ENCODE measurements at regions not wholly inside any gene's neighbourhood (a gene's known extent, or its start where the extent isn't known, plus 50 kb on each side); places are given as distances from the start of the nearest gene placed in this dataset.

DNA sequence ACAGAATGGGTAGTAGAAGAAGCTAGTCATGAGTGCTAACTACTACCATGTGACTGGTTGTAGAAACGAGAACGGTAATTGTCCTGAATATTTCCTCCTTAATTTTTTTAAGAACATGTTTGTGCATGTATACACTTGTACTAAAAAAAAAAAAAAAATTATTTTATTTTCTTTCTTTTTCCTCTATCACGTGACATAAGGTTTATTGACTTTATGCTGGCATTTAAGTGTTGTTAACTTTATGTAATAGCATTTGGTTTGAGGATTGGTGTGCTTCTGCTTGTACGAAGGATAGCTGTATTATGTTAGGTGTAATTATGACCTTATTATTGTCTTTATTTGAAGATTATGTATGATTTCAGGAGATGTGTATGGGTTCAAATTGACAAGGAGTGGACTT is 349.1 kb upstream of the PTPRD start:
- no peak for DNase-seq (ENCODE audit: low read depth in 4 of 4, low spot score in 3 of 4)

GRCh38 chr9:10983251-10983650 is 370.4 kb upstream of the PTPRD start:
- no peak for DNase-seq (ENCODE audit: low read depth in 4 of 4, low spot score in 3 of 4)

DNA sequence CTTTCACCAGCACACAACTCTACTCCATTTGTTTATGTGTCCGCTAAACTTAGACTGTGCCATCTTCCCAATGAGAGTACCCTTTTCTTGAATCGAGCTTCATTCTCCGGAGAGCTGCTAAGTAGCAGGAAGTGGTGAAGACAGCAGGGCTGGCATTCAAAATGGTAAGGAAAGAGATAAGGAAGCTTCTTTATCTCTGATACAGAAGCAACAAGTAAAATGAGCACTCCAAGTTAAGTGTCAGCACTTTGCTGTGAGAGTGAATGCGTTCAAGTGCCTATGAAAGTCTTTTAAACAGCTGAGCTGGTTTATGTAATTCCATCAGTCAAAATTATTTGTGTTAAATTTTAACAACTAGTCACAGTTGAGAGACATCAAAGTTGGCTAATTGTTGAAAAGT is 386.8 kb upstream of the PTPRD start:
- DNase-seq (ENCODE audit: low read depth in 4 of 4, low spot score in 3 of 4), result no peak

- no peak for DNase-seq (ENCODE audit: low read depth in 4 of 4, low spot score in 3 of 4)
Measured at GRCh38 chr9:11001546-11001945, 388.7 kb upstream of the PTPRD start.

DNA sequence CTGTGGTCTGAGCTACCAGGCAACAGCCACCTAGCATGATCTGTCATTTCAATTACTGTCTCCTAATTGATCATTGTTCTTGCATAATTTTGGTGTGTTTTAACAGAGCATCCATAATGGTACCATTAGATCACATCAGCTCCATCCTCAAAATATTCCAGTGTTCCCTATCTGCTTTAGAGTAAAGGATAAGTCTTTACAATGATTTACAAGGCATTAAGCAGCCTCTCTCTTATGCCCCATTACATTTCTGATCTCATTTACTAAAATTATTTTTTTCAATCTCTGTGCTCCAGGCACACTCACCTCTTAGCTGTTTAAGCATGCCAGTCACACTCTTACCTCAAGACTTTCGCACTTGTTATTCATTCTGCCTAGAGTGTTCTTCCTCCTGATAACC is 389.9 kb upstream of the PTPRD start:
- DNase-seq (ENCODE audit: low read depth in 4 of 4, low spot score in 3 of 4), result no peak

- no peak for DNase-seq (ENCODE audit: low read depth in 4 of 4, low spot score in 3 of 4)
Measured at GRCh38 chr9:11003836-11004235, 391.0 kb upstream of the PTPRD start.

DNA sequence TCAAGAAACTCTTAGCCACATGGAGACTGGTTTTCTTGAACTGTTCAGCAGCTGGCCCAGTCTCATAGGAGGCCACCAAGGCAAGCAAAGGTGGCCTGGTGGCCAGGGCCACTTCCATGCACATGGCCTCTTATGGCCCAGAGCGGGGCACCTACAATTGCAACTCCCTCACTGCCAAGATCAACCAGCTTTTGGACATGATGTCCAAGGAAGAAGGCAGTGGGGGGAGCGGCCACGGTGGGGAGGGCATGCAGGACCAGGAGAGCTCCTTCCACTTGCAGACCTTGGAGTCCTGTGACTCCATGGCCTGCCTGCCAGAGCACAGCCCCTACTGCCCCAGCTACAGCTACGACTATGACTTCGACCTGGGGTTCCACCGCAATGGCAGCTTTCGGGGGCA is 398.9 kb upstream of the PTPRD start:
- no peak for DNase-seq (ENCODE audit: low read depth in 4 of 4, low spot score in 3 of 4)

- no peak for DNase-seq (ENCODE audit: low read depth in 4 of 4, low spot score in 3 of 4)
Measured at GRCh38 chr9:11016081-11016480, 403.3 kb upstream of the PTPRD start.

- no peak for DNase-seq (ENCODE audit: low read depth in 4 of 4, low spot score in 3 of 4)
Measured at GRCh38 chr9:11023201-11023600, 410.4 kb upstream of the PTPRD start.

DNA sequence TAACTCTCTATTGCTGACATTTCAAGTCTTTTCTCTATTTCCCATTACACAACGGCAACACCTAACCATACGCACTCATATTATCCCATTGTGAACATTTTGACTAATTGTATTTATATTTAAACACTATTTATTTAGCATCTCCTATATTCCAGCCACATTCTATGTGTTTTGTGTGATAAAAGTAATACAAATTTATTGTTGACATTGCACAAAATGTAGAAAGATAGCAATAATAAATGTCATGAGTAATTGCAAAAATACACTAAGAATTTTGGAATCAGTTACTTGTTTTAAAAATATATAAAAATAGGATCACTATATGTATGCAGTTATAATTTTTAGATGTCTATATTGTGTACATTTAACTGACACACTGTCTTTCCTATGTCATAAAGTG is 413.0 kb upstream of the PTPRD start:
- no peak for DNase-seq (ENCODE audit: low read depth in 4 of 4, low spot score in 3 of 4)

DNA sequence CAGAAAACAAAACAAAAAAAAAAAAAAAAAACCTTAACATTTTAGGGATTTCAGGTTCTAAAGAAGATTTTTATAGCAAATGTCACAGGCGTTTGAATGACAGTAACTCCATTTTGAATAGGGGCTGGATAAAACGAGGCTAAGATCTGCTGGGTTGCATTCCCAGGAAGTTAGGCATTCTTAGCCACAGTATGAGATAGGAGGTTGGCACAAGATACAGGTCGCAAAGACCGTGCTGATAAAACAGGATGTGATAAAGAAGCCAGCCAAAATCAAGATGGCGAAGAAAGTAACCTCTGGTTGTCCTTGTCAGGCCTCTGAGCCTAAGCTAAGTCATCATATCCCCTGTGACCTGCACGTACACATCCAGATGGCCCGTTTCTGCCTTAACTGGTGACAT is 425.6 kb upstream of the PTPRD start:
- DNase-seq (ENCODE audit: low read depth in 4 of 4, low spot score in 3 of 4), result no peak

- no peak for DNase-seq (ENCODE audit: low read depth in 4 of 4, low spot score in 3 of 4)
Measured at GRCh38 chr9:11039006-11039405, 426.2 kb upstream of the PTPRD start.

GRCh38 chr9:11045589-11045988 is 432.8 kb upstream of the PTPRD start:
- no peak for DNase-seq (ENCODE audit: low read depth in 4 of 4, low spot score in 3 of 4)

GRCh38 chr9:11063263-11063662 is 450.5 kb upstream of the PTPRD start:
- DNase-seq (ENCODE audit: low read depth in 4 of 4, low spot score in 3 of 4), result no peak

- no peak for DNase-seq (ENCODE audit: low read depth in 4 of 4, low spot score in 3 of 4)
Measured at GRCh38 chr9:11064909-11065308, 452.1 kb upstream of the PTPRD start.

GRCh38 chr9:11072176-11072575 is 459.4 kb upstream of the PTPRD start:
- no peak for DNase-seq (ENCODE audit: low read depth in 4 of 4, low spot score in 3 of 4)

- DNase-seq (ENCODE audit: low read depth in 4 of 4, low spot score in 3 of 4), result no peak
Measured at GRCh38 chr9:11086561-11086960, 473.8 kb upstream of the PTPRD start.

- DNase-seq (ENCODE audit: low read depth in 4 of 4, low spot score in 3 of 4), result no peak
Measured at GRCh38 chr9:11088821-11089374, 476.1 kb upstream of the PTPRD start.

GRCh38 chr9:11092974-11093373 is 480.2 kb upstream of the PTPRD start:
- DNase-seq (ENCODE audit: low read depth in 4 of 4, low spot score in 3 of 4), result no peak

DNA sequence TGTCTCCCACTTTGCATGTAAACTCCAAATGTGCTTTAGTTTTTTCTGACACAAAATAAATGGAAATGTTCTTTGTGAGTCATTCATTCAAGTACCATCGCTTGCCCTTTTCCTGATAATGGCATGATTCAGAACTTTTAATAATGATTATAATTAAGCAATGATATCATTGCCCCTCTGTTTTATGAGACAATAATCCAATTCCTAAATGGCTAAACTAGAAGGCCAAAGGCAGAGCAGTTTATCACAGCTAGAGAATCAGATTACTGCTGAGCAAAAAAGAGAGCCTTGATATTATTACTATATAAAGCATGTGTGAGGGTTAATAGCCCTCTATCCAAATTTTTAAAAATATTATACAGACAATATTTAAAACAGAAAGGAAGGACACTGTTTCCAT is 484.2 kb upstream of the PTPRD start:
- no peak for DNase-seq (ENCODE audit: low read depth in 4 of 4, low spot score in 3 of 4)

GRCh38 chr9:11103525-11103924 is 490.7 kb upstream of the PTPRD start:
- no peak for DNase-seq (ENCODE audit: low read depth in 4 of 4, low spot score in 3 of 4)

- no peak for DNase-seq (ENCODE audit: low read depth in 4 of 4, low spot score in 3 of 4)
Measured at GRCh38 chr9:11107196-11107595, 494.4 kb upstream of the PTPRD start.

DNA sequence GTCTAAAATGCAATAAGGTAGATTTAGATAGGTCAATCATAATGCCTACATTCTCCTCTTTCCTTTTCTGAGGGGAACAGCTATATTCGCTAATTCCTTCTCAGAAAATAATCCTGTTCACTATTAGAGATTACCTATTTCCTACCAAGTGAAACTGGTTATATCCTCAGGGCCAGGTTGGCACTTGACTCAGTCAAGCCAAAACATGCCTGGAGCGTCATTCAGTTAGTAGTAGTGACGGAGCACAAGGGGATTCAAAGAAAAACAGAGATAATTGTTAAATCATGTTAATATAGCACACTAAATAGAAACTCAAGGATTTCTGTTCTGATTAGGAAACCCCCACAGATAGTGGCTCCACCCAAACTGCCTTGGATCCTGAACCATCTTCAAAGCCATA is 515.4 kb upstream of the PTPRD start:
- DNase-seq (ENCODE audit: low read depth in 4 of 4, low spot score in 3 of 4), result no peak

- DNase-seq (ENCODE audit: low read depth in 4 of 4, low spot score in 3 of 4), result no peak
Measured at GRCh38 chr9:11135851-11136250, 523.0 kb upstream of the PTPRD start.
